Liver (tissue), 8 donors: ENCODE measurements at regions not wholly inside any gene's neighbourhood (a gene's known extent, or its start where the extent isn't known, plus 50 kb on each side); places are given as distances from the start of the nearest gene placed in this dataset.

Experiments
- DNase-seq: peaks from one replicate; pipeline ENCODE4 v3.0.0-alpha.2; 2017; ENCODE audit warnings: low spot score
- H3K27ac ChIP-seq, 2 donors: one replicate each; pipeline ENCODE4 v1.7.0; 2013; ENCODE audit warnings: inconsistent platforms in 2 of 2, low read length in 2 of 2, control low read depth in 1 of 2, low read depth in 1 of 2, mild to moderate bottlenecking in 1 of 2
- H3K27me3 ChIP-seq, 4 donors: one replicate each; pipeline versions ENCODE4 v1.6.1 to v1.7.0; 2013; ENCODE audit warnings: low read length in 3 of 4, inconsistent platforms in 1 of 4, mild to moderate bottlenecking in 1 of 4, moderate library complexity in 1 of 4; ENCODE audit not compliant: control insufficient read depth in 4 of 4, insufficient read depth in 4 of 4
- H3K36me3 ChIP-seq, 4 donors: one replicate each; pipeline versions ENCODE4 v1.6.1 to v1.7.0; 2013; ENCODE audit warnings: low read length in 3 of 4, mild to moderate bottlenecking in 3 of 4, low read depth in 1 of 4, moderate library complexity in 1 of 4; ENCODE audit not compliant: control insufficient read depth in 4 of 4, insufficient read depth in 3 of 4
- H3K4me1 ChIP-seq, 4 donors: one replicate each; pipeline versions ENCODE4 v1.6.1 to v1.7.0; 2013; ENCODE audit warnings: low read length in 3 of 4, mild to moderate bottlenecking in 3 of 4, moderate library complexity in 1 of 4; ENCODE audit not compliant: control insufficient read depth in 4 of 4, insufficient read depth in 4 of 4
- H3K4me3 ChIP-seq, 3 donors: one replicate each; pipeline versions ENCODE4 v1.6.1 to v1.7.0; 2013; ENCODE audit warnings: low read length in 3 of 3, control low read depth in 1 of 3, low read depth in 1 of 3, mild to moderate bottlenecking in 1 of 3
- H3K9ac ChIP-seq, 2 donors: one replicate each; pipeline ENCODE4 v1.7.0; 2013; ENCODE audit warnings: low read length in 2 of 2, mild to moderate bottlenecking in 2 of 2, moderate library complexity in 2 of 2, control low read depth in 1 of 2, low read depth in 1 of 2
- H3K9me3 ChIP-seq, 4 donors: one replicate each; pipeline versions ENCODE4 v1.6.1 to v1.7.0; 2013; ENCODE audit warnings: low read length in 3 of 4; ENCODE audit not compliant: control insufficient read depth in 4 of 4
- ATF3 ChIP-seq: IDR thresholded peaks from 2 replicates; pipeline ENCODE4 v1.6.1; 2016; ENCODE audit warnings: antibody characterized with exemption
- EGR1 ChIP-seq, 2 donors: IDR thresholded peaks; 2 replicates each; pipeline ENCODE4 v1.6.1; 2016 to 2018; ENCODE audit warnings: antibody characterized with exemption in 2 of 2, low read depth in 2 of 2
- FOXA1 ChIP-seq: IDR thresholded peaks from 2 replicates; pipeline ENCODE4 v1.6.1; 2016; ENCODE audit warnings: antibody characterized with exemption
- FOXA2 ChIP-seq: IDR thresholded peaks from 2 replicates; pipeline ENCODE4 v1.6.1; 2016; ENCODE audit warnings: antibody characterized with exemption
- GABPA ChIP-seq, 2 donors: IDR thresholded peaks in 1 of 2; conservative IDR thresholded peaks in 1 of 2; 2 replicates each; pipeline ENCODE4 v1.6.1; 2016; ENCODE audit warnings: antibody characterized with exemption in 2 of 2, mild to moderate bottlenecking in 1 of 2, moderate library complexity in 1 of 2
- HNF4A ChIP-seq, 2 donors: conservative IDR thresholded peaks; 2 replicates each; pipeline ENCODE4 v1.6.1; 2016; ENCODE audit warnings: antibody characterized with exemption in 2 of 2, mild to moderate bottlenecking in 2 of 2
- NR2F2 ChIP-seq: IDR thresholded peaks from 2 replicates; pipeline ENCODE4 v1.6.1; 2016; ENCODE audit warnings: antibody characterized with exemption
- RAD21 ChIP-seq, 2 donors: IDR thresholded peaks; 2 replicates each; pipeline ENCODE4 v1.6.1; 2016; ENCODE audit warnings: antibody characterized with exemption in 2 of 2, mild to moderate bottlenecking in 2 of 2
- REST ChIP-seq: IDR thresholded peaks from 2 replicates; pipeline ENCODE4 v1.6.1; 2016; ENCODE audit warnings: antibody characterized with exemption, mild to moderate bottlenecking
- RXRA ChIP-seq, 2 donors: IDR thresholded peaks; 2 replicates each; pipeline ENCODE4 v1.6.1; 2017 to 2018; ENCODE audit warnings: antibody characterized with exemption in 2 of 2, mild to moderate bottlenecking in 1 of 2
- SP1 ChIP-seq: IDR thresholded peaks from 2 replicates; pipeline ENCODE4 v1.6.1; 2018; ENCODE audit warnings: antibody characterized with exemption, mild to moderate bottlenecking
- TAF1 ChIP-seq: conservative IDR thresholded peaks from 2 replicates; pipeline ENCODE4 v1.6.1; 2016; ENCODE audit warnings: antibody characterized with exemption, mild to moderate bottlenecking
- YY1 ChIP-seq: IDR thresholded peaks from 2 replicates; pipeline ENCODE4 v1.6.1; 2016; ENCODE audit warnings: antibody characterized with exemption, mild to moderate bottlenecking
- WGBS: extraction: QIAGEN DNeasy Blood & Tissue Kit; methylation state at CpG from one replicate; pipeline ENCODE4 v1.1.7; 2013; 5-methylcytosine and 5-hydroxymethylcytosine counted together
- TF ChIP-seq, protein P1 (sequence below): fragments of 150-350 bp; IDR thresholded peaks from 2 replicates; pipeline ENCODE4 v1.5.1; 2017; ENCODE audit warnings: improper control_type of control experiment, low read depth, low read length; ENCODE audit not compliant: missing input control
- TF ChIP-seq, protein P2 (sequence below): IDR thresholded peaks from 2 replicates; pipeline ENCODE4 v1.6.1; 2016; ENCODE audit warnings: antibody characterized with exemption
- donor health status: healthy.
- donor health status: healthy.
- donor health status: healthy.
- donor health status: healthy.
- donor health status: healthy.

DNA sequence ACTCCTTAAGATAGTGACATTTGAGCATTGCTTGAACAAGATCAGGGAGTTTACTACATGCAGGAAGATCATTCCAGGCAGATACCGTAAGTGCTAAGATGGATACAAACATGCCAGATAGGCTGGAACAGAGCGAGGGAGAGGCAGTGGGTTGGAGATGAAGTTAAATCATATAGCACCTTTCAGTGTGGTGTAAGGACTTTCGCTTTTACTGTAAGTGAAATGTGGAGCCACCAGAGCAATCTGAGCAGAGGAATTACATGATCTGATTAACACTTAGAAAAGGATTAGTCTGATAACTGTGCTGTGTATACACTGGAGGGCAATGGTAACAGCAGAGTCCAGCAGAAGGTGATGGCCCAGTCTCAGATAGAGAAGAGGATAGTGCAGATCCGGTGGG, 163.0 kb upstream of the SSTR1 start:
- TF ChIP-seq TAF1, result no peak
- TF ChIP-seq, protein P1, sequence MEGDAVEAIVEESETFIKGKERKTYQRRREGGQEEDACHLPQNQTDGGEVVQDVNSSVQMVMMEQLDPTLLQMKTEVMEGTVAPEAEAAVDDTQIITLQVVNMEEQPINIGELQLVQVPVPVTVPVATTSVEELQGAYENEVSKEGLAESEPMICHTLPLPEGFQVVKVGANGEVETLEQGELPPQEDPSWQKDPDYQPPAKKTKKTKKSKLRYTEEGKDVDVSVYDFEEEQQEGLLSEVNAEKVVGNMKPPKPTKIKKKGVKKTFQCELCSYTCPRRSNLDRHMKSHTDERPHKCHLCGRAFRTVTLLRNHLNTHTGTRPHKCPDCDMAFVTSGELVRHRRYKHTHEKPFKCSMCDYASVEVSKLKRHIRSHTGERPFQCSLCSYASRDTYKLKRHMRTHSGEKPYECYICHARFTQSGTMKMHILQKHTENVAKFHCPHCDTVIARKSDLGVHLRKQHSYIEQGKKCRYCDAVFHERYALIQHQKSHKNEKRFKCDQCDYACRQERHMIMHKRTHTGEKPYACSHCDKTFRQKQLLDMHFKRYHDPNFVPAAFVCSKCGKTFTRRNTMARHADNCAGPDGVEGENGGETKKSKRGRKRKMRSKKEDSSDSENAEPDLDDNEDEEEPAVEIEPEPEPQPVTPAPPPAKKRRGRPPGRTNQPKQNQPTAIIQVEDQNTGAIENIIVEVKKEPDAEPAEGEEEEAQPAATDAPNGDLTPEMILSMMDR, result no peak

DNA sequence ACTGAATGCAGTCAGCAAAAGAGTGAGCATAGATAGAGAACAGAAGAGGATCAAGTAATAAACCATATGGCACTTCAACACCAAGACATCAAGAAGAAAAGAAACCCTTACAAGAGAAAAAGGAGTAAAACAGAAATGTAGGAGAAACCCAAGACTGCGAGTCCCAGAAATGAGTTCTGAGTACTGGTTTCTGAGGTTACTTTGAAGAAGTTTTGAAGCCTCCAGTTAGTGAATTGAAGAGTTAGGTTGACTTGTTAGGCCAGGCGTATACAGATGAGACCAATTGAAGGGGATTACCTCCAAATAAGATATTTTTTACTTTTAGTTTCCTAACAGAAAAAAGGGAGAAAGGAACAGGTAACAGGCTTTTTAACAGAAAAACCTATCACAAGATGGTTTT, 162.2 kb upstream of the SSTR1 start:
- no peak overlapping the region for H3K9ac ChIP-seq
- 91% methylated on average over 2 of the region's 2 CpGs for WGBS
- H3K4me1 ChIP-seq, result no peaks in the 10 kb centered on the region
- no peaks in the 10 kb centered on the region for H3K36me3 ChIP-seq
- no peak overlapping the region for H3K27ac ChIP-seq
- no peak for DNase-seq
- H3K9me3 ChIP-seq, result no peaks in the 10 kb centered on the region
- H3K27me3 ChIP-seq, result no peaks in the 10 kb centered on the region
- no peak for TF ChIP-seq FOXA1
- TF ChIP-seq YY1, result no peak
- TF ChIP-seq, protein P2, sequence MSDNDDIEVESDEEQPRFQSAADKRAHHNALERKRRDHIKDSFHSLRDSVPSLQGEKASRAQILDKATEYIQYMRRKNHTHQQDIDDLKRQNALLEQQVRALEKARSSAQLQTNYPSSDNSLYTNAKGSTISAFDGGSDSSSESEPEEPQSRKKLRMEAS, result no peak
- TF ChIP-seq REST, result no peak
- TF ChIP-seq ATF3, result no peak
- TF ChIP-seq, protein P1, result no peak
- no peak for TF ChIP-seq TAF1
- no peak overlapping the region for H3K4me3 ChIP-seq

More for the DNA sequence above, 163.0 kb upstream of the SSTR1 start:
- no peak for DNase-seq
- no peaks in the 10 kb centered on the region for H3K36me3 ChIP-seq
- no peaks in the 10 kb centered on the region for H3K9me3 ChIP-seq
- no peak overlapping the region for H3K27ac ChIP-seq
- H3K9ac ChIP-seq, result no peak overlapping the region
- H3K27me3 ChIP-seq, result no peaks in the 10 kb centered on the region
- H3K4me3 ChIP-seq, result no peak overlapping the region
- 74% methylated on average over 4 of the region's 4 CpGs for WGBS
- H3K4me1 ChIP-seq, result no peaks in the 10 kb centered on the region

DNA sequence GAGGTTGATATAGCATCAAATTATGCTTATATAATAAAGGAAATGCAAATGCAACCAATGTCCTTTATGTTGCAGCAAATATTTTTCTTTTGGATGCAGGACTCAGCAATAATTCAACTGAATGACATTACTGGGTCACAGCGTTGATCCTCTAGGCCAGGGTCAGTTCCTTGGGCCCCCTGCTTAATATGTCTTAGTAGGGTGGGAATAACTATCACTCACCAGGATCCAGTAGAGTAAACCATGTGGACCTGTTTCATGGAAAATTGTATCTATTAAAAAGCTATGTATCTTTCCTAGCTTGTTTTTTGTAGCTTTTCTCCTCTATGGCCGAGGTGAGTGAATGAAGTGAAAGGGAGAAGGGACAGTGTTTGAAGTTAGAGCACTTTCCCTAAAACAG, 161.5 kb upstream of the SSTR1 start:
- no peak overlapping the region for H3K4me3 ChIP-seq
- no peak for DNase-seq
- H3K9me3 ChIP-seq, result no peaks in the 10 kb centered on the region
- no peaks in the 10 kb centered on the region for H3K4me1 ChIP-seq
- TF ChIP-seq FOXA2 (no peak), HNF4A (conservative IDR thresholded peaks at IDR 0.05) (no peak), RAD21 (IDR thresholded peaks at IDR 0.05) (no peak), EGR1 (IDR thresholded peaks at IDR 0.05; ENCODE audit: low read depth in 2 of 2) (no peak), YY1 (no peak), SP1 (no peak), RXRA (IDR thresholded peaks at IDR 0.05) (no peak), NR2F2 (no peak), GABPA (IDR thresholded peaks at IDR 0.05 in 1 of 2, conservative IDR thresholded peaks at IDR 0.05 in 1 of 2) (no peak), TAF1 (no peak)
- TF ChIP-seq, protein P1, result no peak
- H3K36me3 ChIP-seq, result no peaks in the 10 kb centered on the region
- H3K27ac ChIP-seq, result no peak overlapping the region
- no peaks in the 10 kb centered on the region for H3K27me3 ChIP-seq
- no peak overlapping the region for H3K9ac ChIP-seq
- WGBS, result 94% methylated on average over 2 of the region's 2 CpGs
